ENCODE measurements at regions not wholly inside any gene's neighbourhood (a gene's known extent, or its start where the extent isn't known, plus 50 kb on each side); places are given as distances from the start of the nearest gene placed in this dataset.

GRCh38 chr2:147375073-147375472 is 469.8 kb upstream of the ACVR2A start:
- 33% methylated on average over 1 of the region's 1 CpG for WGBS
- no peaks in the 10 kb centered on the region for H3K9me3 ChIP-seq (ENCODE audit: control insufficient read depth, low read length)
- H3K4me1 ChIP-seq (ENCODE audit: control insufficient read depth, insufficient read depth, low read length) = no peaks in the 10 kb centered on the region
- H3K27me3 ChIP-seq (ENCODE audit: control insufficient read depth, insufficient read depth) = no peaks in the 10 kb centered on the region
- DNase-seq (no peak), ATAC-seq (no peak)
- no peak overlapping the region for H3K4me3 ChIP-seq (ENCODE audit: low read length)
- intact Hi-C loops (cut with DNase I) = no loop called here
- H3K27ac ChIP-seq (ENCODE audit: low read length) = no peak overlapping the region

DNA sequence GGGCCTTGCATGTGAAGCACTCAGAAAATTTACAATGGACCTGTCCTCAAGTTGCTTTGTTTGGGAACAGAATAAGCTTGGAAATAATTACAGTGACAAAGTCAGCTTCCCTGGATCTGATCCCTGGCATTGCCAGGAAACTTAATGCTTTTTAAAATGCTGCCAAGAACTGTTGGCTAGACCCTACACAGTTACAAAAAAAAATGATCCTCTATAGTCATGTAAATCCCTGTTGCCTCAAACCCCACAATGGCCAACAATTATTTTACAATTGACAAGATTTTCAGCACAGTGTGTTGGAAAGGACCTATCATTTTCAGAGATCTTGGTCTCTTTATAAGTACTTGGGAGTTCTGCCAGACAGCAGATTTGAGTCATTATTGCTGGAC is 470.4 kb upstream of the ACVR2A start:
- H3K27ac ChIP-seq (ENCODE audit: low read length) = no peak overlapping the region
- no peaks in the 10 kb centered on the region for H3K9me3 ChIP-seq (ENCODE audit: control insufficient read depth, low read length)
- intact Hi-C loops (cut with DNase I) = no loop called here
- DNase-seq (no peak), ATAC-seq (peak in 1 of 2 donors; percentile 47)
- no peaks in the 10 kb centered on the region for H3K27me3 ChIP-seq (ENCODE audit: control insufficient read depth, insufficient read depth)
- no peak overlapping the region for H3K4me3 ChIP-seq (ENCODE audit: low read length)
- H3K4me1 ChIP-seq (ENCODE audit: control insufficient read depth, insufficient read depth, low read length) = no peaks in the 10 kb centered on the region

GRCh38 chr2:147373800-147374422 is 470.9 kb upstream of the ACVR2A start:
- Histone ChIP-seq H3K27ac (ENCODE audit: low read length) (no peak overlapping the region), H3K4me1 (ENCODE audit: control insufficient read depth, insufficient read depth, low read length) (no peaks in the 10 kb centered on the region), H3K9me3 (ENCODE audit: control insufficient read depth, low read length) (no peaks in the 10 kb centered on the region), H3K27me3 (ENCODE audit: control insufficient read depth, insufficient read depth) (no peaks in the 10 kb centered on the region), H3K4me3 (ENCODE audit: low read length) (no peak overlapping the region)
- intact Hi-C loops (cut with DNase I) = no loop called here
- ATAC-seq (no peak), DNase-seq (no peak)
- WGBS = 60% methylated on average over 3 of the region's 3 CpGs

- Histone ChIP-seq H3K9me3 (ENCODE audit: control insufficient read depth, low read length) (no peaks in the 10 kb centered on the region), H3K27me3 (ENCODE audit: control insufficient read depth, insufficient read depth) (no peaks in the 10 kb centered on the region), H3K4me3 (ENCODE audit: low read length) (no peak overlapping the region), H3K4me1 (ENCODE audit: control insufficient read depth, insufficient read depth, low read length) (peaks cover 1% of the 10 kb centered on the region), H3K27ac (ENCODE audit: low read length) (no peak overlapping the region)
- no peak for DNase-seq
- ATAC-seq = no peak
- intact Hi-C loops (cut with DNase I) = no loop called here
Measured at GRCh38 chr2:147368306-147368705, 476.5 kb upstream of the ACVR2A start.

DNA sequence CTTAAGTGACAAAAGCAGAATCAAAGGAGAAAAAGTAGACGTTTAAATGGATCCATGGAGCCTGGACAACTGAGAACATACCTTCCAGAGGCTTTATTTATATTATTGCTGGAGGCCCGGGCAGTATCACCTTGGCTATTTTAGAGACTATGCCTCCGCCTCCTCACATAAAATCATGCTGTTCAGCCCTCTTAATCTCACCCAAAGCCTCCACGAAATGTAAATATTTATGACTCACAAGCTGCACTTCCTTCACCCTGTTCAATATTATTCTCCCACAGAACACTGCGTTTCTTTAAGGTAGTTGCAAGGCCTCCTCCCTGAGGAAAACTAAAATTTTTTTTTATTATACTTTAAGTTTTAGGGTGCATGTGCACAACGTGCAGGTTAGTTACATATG is 478.6 kb upstream of the ACVR2A start:
- Histone ChIP-seq H3K27ac (ENCODE audit: low read length) (no peak overlapping the region), H3K27me3 (ENCODE audit: control insufficient read depth, insufficient read depth) (no peaks in the 10 kb centered on the region), H3K4me1 (ENCODE audit: control insufficient read depth, insufficient read depth, low read length) (peaks cover 1% of the 10 kb centered on the region), H3K4me3 (ENCODE audit: low read length) (no peak overlapping the region), H3K9me3 (ENCODE audit: control insufficient read depth, low read length) (no peaks in the 10 kb centered on the region)
- intact Hi-C loops (cut with DNase I) = no loop called here
- ATAC-seq (no peak), DNase-seq (no peak)
- 77% methylated on average over 6 of the region's 6 CpGs for WGBS

DNA sequence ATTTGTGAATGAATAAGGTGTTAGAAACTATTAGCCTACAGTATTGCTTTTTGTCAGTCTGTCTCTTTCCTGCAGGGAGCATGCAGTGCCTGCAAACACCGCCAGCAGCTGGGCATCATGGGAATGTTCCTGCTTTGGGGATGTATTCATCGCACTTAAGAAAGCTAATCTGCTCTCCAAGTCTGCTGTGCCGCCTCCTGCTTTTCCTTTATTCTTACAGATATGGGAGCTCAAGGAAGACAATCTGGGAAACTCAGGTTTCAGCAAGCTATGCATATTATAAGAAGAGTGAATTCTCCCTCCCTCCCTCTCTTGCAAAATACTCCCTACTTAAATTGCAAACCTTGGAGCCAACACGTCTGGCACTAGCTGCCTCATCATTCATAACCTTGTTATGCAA is 479.2 kb upstream of the ACVR2A start:
- ATAC-seq (no peak), DNase-seq (peak in 1 of 3 donors; percentile 12)
- WGBS = 57% methylated on average over 4 of the region's 4 CpGs
- H3K4me3 ChIP-seq (ENCODE audit: low read length) = no peak overlapping the region
- intact Hi-C loops (cut with DNase I) = no loop called here
- H3K4me1 ChIP-seq (ENCODE audit: control insufficient read depth, insufficient read depth, low read length) = peaks cover 1% of the 10 kb centered on the region
- no peak overlapping the region for H3K27ac ChIP-seq (ENCODE audit: low read length)
- H3K27me3 ChIP-seq (ENCODE audit: control insufficient read depth, insufficient read depth) = no peaks in the 10 kb centered on the region
- H3K9me3 ChIP-seq (ENCODE audit: control insufficient read depth, low read length) = no peaks in the 10 kb centered on the region

GRCh38 chr2:147364597-147364996 is 480.2 kb upstream of the ACVR2A start:
- no peaks in the 10 kb centered on the region for H3K27me3 ChIP-seq (ENCODE audit: control insufficient read depth, insufficient read depth)
- no peak overlapping the region for H3K4me3 ChIP-seq (ENCODE audit: low read length)
- no peak for ATAC-seq
- peaks cover 1% of the 10 kb centered on the region for H3K4me1 ChIP-seq (ENCODE audit: control insufficient read depth, insufficient read depth, low read length)
- no peaks in the 10 kb centered on the region for H3K9me3 ChIP-seq (ENCODE audit: control insufficient read depth, low read length)
- intact Hi-C loops (cut with DNase I) = no loop called here
- H3K27ac ChIP-seq (ENCODE audit: low read length) = no peak overlapping the region
- WGBS = 57% methylated on average over 3 of the region's 3 CpGs
- no peak for DNase-seq

DNA sequence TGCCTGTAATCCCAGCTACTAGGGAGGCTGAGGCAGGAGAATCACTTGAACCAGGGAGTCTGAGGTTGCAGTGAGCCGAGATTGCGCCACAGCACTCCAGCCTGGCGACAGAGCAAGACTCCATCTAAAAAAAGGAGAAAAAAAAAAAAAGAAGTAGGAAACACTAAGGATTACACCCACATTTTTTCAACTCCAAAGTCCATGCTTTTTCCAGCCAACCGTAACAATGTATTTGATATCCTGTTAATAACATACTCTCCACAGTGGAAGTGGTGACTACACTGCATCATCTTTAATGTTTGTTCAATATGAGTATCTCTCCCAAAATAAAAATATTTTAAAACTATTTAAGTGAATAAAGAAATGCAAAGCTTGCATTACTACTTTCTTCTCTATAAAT is 481.6 kb upstream of the ACVR2A start:
- Histone ChIP-seq H3K4me1 (ENCODE audit: control insufficient read depth, insufficient read depth, low read length) (peaks cover 1% of the 10 kb centered on the region), H3K4me3 (ENCODE audit: low read length) (no peak overlapping the region), H3K9me3 (ENCODE audit: control insufficient read depth, low read length) (no peaks in the 10 kb centered on the region), H3K27ac (ENCODE audit: low read length) (no peak overlapping the region), H3K27me3 (ENCODE audit: control insufficient read depth, insufficient read depth) (no peaks in the 10 kb centered on the region)
- DNase-seq (no peak), ATAC-seq (no peak)
- 93% methylated on average over 4 of the region's 4 CpGs for WGBS
- intact Hi-C loops (cut with DNase I) = no loop called here

- DNase-seq = no peak
- no peaks in the 10 kb centered on the region for H3K9me3 ChIP-seq (ENCODE audit: control insufficient read depth, low read length)
- no peak overlapping the region for H3K4me3 ChIP-seq (ENCODE audit: low read length)
- no peaks in the 10 kb centered on the region for H3K27me3 ChIP-seq (ENCODE audit: control insufficient read depth, insufficient read depth)
- no peak for ATAC-seq
- no peaks in the 10 kb centered on the region for H3K4me1 ChIP-seq (ENCODE audit: control insufficient read depth, insufficient read depth, low read length)
- 56% methylated on average over 1 of the region's 1 CpG for WGBS
- H3K27ac ChIP-seq (ENCODE audit: low read length) = no peak overlapping the region
- intact Hi-C loops (cut with DNase I) = no loop called here
Measured at GRCh38 chr2:147358375-147358774, 486.5 kb upstream of the ACVR2A start.

DNA sequence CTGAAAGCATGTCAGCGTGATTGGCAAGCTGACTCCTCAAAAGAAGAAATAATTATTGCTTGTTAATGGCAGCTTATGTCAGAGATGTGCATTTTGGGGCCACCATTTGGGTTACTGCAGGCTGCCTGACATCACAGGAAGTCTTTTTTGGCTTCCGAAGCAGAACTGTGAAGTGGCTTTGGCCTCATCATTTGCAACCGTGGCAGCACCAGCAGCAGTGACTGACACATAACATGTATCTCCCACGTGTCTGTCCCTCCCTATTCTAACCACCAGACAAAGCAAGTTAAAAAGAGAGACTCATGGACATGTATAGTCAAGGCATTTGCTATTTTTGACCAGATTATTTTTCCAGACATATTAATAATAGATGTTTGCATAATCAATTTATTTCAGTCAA is 488.7 kb upstream of the ACVR2A start:
- H3K27me3 ChIP-seq (ENCODE audit: control insufficient read depth, insufficient read depth) = no peaks in the 10 kb centered on the region
- no peaks in the 10 kb centered on the region for H3K9me3 ChIP-seq (ENCODE audit: control insufficient read depth, low read length)
- intact Hi-C loops (cut with DNase I) = no loop called here
- 67% methylated on average over 4 of the region's 4 CpGs for WGBS
- DNase-seq = no peak
- no peaks in the 10 kb centered on the region for H3K4me1 ChIP-seq (ENCODE audit: control insufficient read depth, insufficient read depth, low read length)
- no peak overlapping the region for H3K4me3 ChIP-seq (ENCODE audit: low read length)
- H3K27ac ChIP-seq (ENCODE audit: low read length) = no peak overlapping the region
- ATAC-seq = no peak

GRCh38 chr2:147355706-147356105 is 489.1 kb upstream of the ACVR2A start:
- Histone ChIP-seq H3K4me1 (ENCODE audit: control insufficient read depth, insufficient read depth, low read length) (no peaks in the 10 kb centered on the region), H3K9me3 (ENCODE audit: control insufficient read depth, low read length) (no peaks in the 10 kb centered on the region), H3K4me3 (ENCODE audit: low read length) (no peak overlapping the region), H3K27ac (ENCODE audit: low read length) (no peak overlapping the region), H3K27me3 (ENCODE audit: control insufficient read depth, insufficient read depth) (no peaks in the 10 kb centered on the region)
- no peak for DNase-seq
- no peak for ATAC-seq
- 83% methylated on average over 4 of the region's 4 CpGs for WGBS
- intact Hi-C loops (cut with DNase I) = no loop called here

GRCh38 chr2:147353072-147353381 is 491.8 kb upstream of the ACVR2A start:
- no peak overlapping the region for H3K27ac ChIP-seq (ENCODE audit: low read length)
- DNase-seq (no peak), ATAC-seq (no peak)
- no peaks in the 10 kb centered on the region for H3K9me3 ChIP-seq (ENCODE audit: control insufficient read depth, low read length)
- no peak overlapping the region for H3K4me3 ChIP-seq (ENCODE audit: low read length)
- H3K4me1 ChIP-seq (ENCODE audit: control insufficient read depth, insufficient read depth, low read length) = no peaks in the 10 kb centered on the region
- intact Hi-C loops (cut with DNase I) = no loop called here
- H3K27me3 ChIP-seq (ENCODE audit: control insufficient read depth, insufficient read depth) = no peaks in the 10 kb centered on the region
